Activated naive CD8-positive, alpha-beta T cell treated with anti-CD3 and anti-CD28 coated beads, Interleukin-2, amount 50 U/mL, for 24 hours (primary cell): ENCODE measurements at regions not wholly inside any gene's neighbourhood (a gene's known extent, or its start where the extent isn't known, plus 50 kb on each side); places are given as distances from the start of the nearest gene placed in this dataset.
"Not testable (repeated sequence)": the region's sequence is repeated elsewhere in the genome, so short reads cannot be mapped to it uniquely, and the experiment has no call there.

Experiments
- ATAC-seq: fragments of 150-1000 bp; cut with Tn5 transposase; one replicate; pipeline ENCODE4 v1.10.0; 2021
- DNase-seq: peaks from one replicate; pipeline ENCODE4 v3.0.0; 2021
- H3K27ac Mint-ChIP-seq: one replicate; pipeline ENCODE4 v1.8.0; 2021; ENCODE audit warnings: mild to moderate bottlenecking, mixed read lengths
- H3K27me3 Mint-ChIP-seq: one replicate; pipeline ENCODE4 v1.8.0; 2021; ENCODE audit warnings: mixed read lengths
- H3K36me3 Mint-ChIP-seq: one replicate; pipeline ENCODE4 v1.8.0; 2021; ENCODE audit warnings: low read depth, mixed read lengths
- H3K4me1 Mint-ChIP-seq: one replicate; pipeline ENCODE4 v1.8.0; 2021; ENCODE audit warnings: mixed read lengths
- H3K4me3 Mint-ChIP-seq: one replicate; pipeline ENCODE4 v1.8.0; 2021; ENCODE audit warnings: mild to moderate bottlenecking, moderate library complexity, mixed read lengths
- H3K9me3 Mint-ChIP-seq: one replicate; pipeline ENCODE4 v1.8.0; 2021; ENCODE audit warnings: mixed read lengths

DNA sequence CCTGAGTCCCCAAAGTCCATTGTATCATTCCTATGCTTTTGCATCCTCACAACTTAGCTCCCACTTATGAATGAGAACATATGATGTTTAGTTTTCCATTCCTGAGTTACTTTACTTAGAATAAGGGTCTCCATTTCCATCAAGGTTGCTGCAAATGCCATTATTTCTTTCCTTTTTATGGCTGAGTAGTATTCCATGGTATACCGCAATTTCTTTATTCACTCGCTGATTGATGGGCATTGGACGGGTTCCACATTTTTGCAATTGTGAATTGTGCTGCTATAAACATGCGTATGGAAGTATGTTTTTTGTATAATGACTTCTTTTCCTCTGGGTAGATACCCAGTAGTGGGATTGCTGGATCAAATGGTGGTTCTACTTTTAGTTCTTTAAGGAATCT, 69.7 kb downstream of the RPL22L1 start:
- H3K9me3 Mint-ChIP-seq, DNase-seq, H3K4me1 Mint-ChIP-seq, H3K27ac Mint-ChIP-seq, ATAC-seq, H3K4me3 Mint-ChIP-seq, H3K36me3 Mint-ChIP-seq: not testable (repeated sequence)
- H3K27me3 Mint-ChIP-seq: peaks cover 42% of the 10 kb centered on the region

DNA sequence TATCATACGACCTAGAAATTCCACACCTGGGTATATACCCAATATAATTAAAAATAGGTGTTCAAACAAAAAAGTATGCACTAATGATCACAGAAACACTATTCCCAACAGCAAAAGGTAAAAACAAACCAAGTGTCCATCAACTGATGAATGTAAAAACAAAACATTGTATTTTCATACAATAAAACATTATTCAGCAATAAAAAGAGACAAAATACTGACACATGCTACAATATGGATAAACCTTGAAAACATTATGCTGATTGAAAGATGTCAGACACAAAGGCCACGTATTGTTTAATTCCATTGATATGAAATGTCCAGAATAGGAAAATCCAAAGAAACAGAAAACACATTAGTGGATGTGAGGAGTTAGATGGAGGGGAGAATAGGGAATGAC, 71.0 kb downstream of the RPL22L1 start:
- ATAC-seq: no peak
- peaks cover 33% of the 10 kb centered on the region for H3K27me3 Mint-ChIP-seq

DNA sequence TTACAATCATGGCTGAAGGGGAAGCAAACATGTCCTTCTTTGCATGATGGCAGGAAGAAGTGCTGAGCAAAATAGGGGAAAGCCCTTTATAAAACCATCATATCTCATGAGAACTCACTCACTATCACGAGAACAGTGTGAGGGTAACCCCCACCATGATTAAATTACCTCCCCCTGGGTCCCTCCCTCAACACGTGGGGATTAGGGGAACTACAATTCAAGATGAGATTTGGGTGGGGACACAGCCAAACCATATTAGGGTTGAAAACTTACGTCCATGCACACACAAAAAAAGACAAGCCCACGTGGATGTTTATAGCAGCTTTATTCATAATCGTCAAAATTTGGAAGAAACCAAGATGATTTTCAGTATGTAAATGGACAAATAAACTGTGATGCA, 72.3 kb downstream of the RPL22L1 start:
- H3K27me3 Mint-ChIP-seq: peaks cover 29% of the 10 kb centered on the region
- ATAC-seq (no peak), DNase-seq (no peak)
- no peak overlapping the region for H3K4me3 Mint-ChIP-seq
- H3K36me3 Mint-ChIP-seq: no peaks in the 10 kb centered on the region
- peaks cover 6% of the 10 kb centered on the region for H3K9me3 Mint-ChIP-seq
- no peaks in the 10 kb centered on the region for H3K4me1 Mint-ChIP-seq
- no peak overlapping the region for H3K27ac Mint-ChIP-seq

More for the DNA sequence above, 71.0 kb downstream of the RPL22L1 start:
- Mint-ChIP-seq H3K9me3 (peaks cover 6% of the 10 kb centered on the region), H3K4me1 (no peaks in the 10 kb centered on the region), H3K36me3 (no peaks in the 10 kb centered on the region), H3K4me3 (no peak overlapping the region), H3K27ac (no peak overlapping the region)
- DNase-seq: no peak

DNA sequence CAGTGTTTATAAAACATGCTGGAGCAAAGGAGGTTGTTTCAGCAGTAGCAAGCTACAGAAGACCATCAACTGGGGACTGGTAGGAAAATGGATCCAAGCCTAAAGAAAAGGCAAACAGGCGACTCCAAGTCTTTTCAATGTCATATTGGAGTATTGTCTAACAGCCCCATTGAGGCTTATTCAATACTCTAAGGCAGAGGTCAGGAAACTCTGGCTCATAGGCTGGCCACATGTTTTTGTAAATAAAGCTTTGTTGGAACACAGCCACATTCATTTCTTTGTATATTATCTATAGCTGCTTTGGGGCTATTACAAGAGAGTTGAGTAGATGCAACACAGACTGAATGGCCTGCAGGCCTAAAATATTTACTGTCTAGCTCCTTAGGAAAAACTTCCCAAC, 77.5 kb downstream of the RPL22L1 start:
- no peak for DNase-seq
- ATAC-seq: no peak
- Mint-ChIP-seq H3K27ac (no peak overlapping the region), H3K4me1 (no peaks in the 10 kb centered on the region), H3K27me3 (peaks cover 8% of the 10 kb centered on the region), H3K9me3 (peaks cover 6% of the 10 kb centered on the region), H3K4me3 (no peak overlapping the region), H3K36me3 (no peaks in the 10 kb centered on the region)

DNA sequence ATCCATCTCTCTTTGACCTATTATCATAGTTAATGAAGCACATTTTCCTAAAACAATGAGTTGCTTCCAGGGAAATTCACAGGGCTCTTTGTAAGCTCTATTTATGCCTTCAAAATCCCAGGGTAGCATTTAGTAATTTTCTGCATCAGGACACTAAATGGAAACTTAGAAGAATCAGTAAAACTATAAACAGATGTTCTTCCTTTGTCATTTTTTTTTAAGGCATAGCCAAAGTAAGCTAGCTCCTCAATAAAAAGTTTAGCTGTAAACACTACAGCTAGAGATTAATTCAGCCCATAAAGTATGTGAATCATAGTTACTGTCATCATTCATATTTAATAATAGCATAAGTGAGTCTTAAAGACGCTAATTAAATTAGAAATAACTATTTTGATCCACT, 79.3 kb downstream of the RPL22L1 start:
- Mint-ChIP-seq H3K36me3 (no peaks in the 10 kb centered on the region), H3K27me3 (peaks cover 5% of the 10 kb centered on the region), H3K4me1 (no peaks in the 10 kb centered on the region), H3K4me3 (no peak overlapping the region), H3K27ac (no peak overlapping the region), H3K9me3 (no peaks in the 10 kb centered on the region)
- ATAC-seq (no peak), DNase-seq (no peak)

DNA sequence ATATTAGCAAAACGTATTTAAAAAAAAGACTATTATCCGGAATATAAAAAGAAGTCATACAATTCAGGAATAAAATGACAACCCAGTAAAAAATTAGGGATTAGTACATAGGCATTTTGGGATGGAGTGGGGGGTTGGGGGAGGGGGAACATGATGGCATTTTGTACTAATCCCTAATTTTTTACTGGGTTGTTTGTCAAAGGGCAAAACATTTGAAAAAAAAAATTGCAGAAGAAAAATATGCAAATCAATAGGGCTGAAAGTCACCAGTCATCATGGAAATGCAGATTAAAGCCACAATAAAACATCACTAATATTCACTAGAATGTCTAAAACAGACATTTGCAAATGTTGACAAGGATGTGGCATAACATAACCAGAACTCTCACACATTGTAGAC, 82.5 kb downstream of the RPL22L1 start:
- no peaks in the 10 kb centered on the region for H3K4me1 Mint-ChIP-seq
- H3K9me3 Mint-ChIP-seq: no peaks in the 10 kb centered on the region
- DNase-seq (no peak), ATAC-seq (no peak)
- no peak overlapping the region for H3K4me3 Mint-ChIP-seq
- peaks cover 24% of the 10 kb centered on the region for H3K27me3 Mint-ChIP-seq
- H3K36me3 Mint-ChIP-seq: no peaks in the 10 kb centered on the region
- no peak overlapping the region for H3K27ac Mint-ChIP-seq

DNA sequence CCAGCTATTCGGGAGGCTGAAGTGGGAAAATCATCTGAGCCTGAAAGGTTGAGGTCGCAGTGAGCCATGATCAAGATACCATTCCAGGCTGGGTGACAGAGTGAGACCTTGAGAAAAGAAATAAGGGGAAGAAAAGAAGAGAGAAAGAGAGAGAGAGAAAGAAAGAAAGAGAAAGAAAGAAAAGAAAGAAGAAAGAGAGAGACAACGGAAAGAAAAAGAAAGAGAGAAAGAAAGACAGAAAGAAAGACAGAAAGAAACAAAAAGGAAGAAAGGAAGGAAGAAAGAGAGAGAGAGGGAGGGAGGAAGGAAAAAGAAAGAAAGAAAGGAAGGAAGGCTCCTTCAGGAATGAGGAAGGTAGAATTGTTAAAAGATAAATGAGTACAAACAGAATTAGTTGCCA, 84.5 kb downstream of the RPL22L1 start:
- H3K36me3 Mint-ChIP-seq: no peaks in the 10 kb centered on the region
- H3K4me1 Mint-ChIP-seq: no peaks in the 10 kb centered on the region
- H3K27me3 Mint-ChIP-seq: peaks cover 29% of the 10 kb centered on the region
- H3K9me3 Mint-ChIP-seq: no peaks in the 10 kb centered on the region
- no peak for ATAC-seq
- DNase-seq: no peak
- no peak overlapping the region for H3K4me3 Mint-ChIP-seq
- no peak overlapping the region for H3K27ac Mint-ChIP-seq

DNA sequence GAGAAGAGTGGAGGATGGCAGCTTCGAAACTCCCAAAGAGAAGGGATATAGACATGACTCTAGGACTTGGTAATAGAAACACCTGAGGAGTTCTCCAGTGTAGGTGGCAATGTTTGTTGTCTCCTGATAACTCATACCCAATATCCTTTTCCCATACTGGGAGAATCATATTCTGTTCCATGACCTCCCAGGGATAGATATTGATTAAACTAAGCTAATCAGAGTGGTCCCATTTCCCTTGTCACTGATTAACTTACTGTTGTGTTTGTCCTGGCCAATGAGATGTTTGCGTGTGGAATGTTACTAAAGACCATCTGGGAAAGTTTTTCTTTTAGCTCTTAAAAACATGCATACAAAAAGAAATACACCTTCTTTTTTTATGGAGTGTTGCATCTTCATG, 85.6 kb downstream of the RPL22L1 start:
- H3K4me3 Mint-ChIP-seq: no peak overlapping the region
- H3K27me3 Mint-ChIP-seq: peaks cover 29% of the 10 kb centered on the region
- ATAC-seq: no peak

DNA sequence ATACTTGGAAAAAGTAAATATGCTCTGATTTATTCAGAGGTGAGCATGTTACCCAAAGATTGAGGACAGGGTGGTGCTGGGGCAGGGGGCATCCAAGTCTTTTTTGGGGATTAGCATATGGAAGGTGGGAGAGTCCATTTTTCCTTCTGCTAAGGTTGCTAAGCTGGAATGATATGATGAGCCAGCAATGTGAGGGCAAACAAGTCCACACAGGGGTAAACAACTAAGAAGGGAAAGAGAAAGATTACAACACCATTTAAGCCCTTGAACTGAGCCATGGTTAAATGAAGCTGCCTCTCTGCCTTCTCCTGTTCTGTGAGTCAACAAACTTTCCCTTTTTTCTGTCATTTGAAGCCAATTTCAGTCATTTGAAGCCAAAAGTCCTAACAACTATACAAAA, 89.0 kb downstream of the RPL22L1 start:
- Mint-ChIP-seq H3K27me3 (peaks cover 44% of the 10 kb centered on the region), H3K36me3 (no peaks in the 10 kb centered on the region), H3K9me3 (no peaks in the 10 kb centered on the region), H3K27ac (no peak overlapping the region), H3K4me3 (no peak overlapping the region), H3K4me1 (no peaks in the 10 kb centered on the region)
- no peak for ATAC-seq
- no peak for DNase-seq

More for the DNA sequence above, 85.6 kb downstream of the RPL22L1 start:
- Mint-ChIP-seq H3K36me3 (no peaks in the 10 kb centered on the region), H3K9me3 (no peaks in the 10 kb centered on the region), H3K4me1 (no peaks in the 10 kb centered on the region), H3K27ac (no peak overlapping the region)
- DNase-seq: no peak

DNA sequence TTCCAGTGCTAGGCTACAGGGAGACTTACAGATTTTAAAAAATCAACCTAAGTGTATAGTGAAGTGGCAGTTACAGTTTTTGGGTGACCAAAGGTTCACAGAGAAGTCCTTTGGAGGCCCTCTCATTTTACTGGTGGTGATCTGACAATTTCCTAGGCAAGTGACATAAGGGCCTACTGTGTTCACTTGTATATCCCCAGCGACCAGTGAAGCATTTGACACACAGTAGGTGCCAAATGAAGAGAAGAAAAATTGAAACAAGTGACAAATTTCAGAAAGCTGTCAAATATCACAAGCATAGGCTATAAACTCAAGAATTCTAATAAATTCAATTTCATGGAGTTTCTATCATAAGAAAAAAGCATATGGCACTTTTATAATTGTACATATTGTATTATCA, 89.5 kb downstream of the RPL22L1 start:
- Mint-ChIP-seq H3K4me1 (no peaks in the 10 kb centered on the region), H3K4me3 (no peak overlapping the region), H3K27ac (no peak overlapping the region), H3K9me3 (no peaks in the 10 kb centered on the region), H3K36me3 (no peaks in the 10 kb centered on the region), H3K27me3 (peaks cover 41% of the 10 kb centered on the region)
- no peak for DNase-seq
- ATAC-seq: no peak

DNA sequence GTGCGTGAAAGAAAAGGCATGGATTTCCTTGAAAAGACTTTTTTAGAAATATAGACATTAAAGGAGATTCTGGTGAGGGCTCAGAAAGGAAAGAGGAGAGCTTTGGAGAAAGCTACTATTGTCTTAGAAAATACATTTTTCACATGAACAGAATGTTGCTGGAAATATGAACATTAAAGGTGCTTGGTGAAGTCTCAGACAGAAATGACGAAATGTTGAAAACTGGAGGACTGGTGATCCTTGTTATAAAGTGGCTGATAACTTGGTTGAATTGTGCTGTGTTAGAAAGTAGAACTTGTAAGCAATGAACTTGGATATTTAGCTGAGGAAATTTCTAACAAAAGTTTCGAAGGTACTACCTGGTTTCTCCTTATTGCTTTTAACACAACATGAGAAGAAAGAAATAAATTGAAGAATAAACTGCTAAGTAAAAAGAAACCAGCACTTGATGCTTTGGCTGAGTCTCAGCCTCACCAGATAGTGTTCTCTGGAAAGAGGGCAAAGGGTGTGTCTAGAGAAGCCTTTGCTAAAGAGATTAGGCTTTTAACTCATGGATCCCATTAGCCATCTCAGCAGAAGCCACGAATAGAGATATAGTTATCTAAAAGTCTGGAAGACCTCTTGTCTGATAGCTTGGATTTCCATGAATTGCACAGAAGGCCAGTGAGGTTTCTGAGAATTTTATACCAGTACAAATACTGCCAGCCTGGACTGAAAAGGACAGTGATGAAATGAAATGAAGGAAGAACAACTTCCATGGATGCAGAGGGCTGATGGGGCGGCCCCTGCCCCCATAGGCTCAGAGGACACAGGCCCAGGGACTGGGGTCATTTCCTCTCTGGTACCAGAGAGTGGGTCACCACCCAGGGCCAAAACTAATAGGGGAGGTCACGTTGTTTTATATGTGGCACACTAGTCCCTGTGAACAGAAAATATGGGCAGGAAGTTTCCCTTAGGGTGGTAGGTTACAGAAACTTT, 91.5 kb downstream of the RPL22L1 start:
- DNase-seq: no peak
- no peaks in the 10 kb centered on the region for H3K36me3 Mint-ChIP-seq
- no peak for ATAC-seq
- no peak overlapping the region for H3K4me3 Mint-ChIP-seq
- H3K4me1 Mint-ChIP-seq: no peaks in the 10 kb centered on the region
- no peaks in the 10 kb centered on the region for H3K9me3 Mint-ChIP-seq
- H3K27ac Mint-ChIP-seq: no peak overlapping the region
- H3K27me3 Mint-ChIP-seq: peaks cover 39% of the 10 kb centered on the region

DNA sequence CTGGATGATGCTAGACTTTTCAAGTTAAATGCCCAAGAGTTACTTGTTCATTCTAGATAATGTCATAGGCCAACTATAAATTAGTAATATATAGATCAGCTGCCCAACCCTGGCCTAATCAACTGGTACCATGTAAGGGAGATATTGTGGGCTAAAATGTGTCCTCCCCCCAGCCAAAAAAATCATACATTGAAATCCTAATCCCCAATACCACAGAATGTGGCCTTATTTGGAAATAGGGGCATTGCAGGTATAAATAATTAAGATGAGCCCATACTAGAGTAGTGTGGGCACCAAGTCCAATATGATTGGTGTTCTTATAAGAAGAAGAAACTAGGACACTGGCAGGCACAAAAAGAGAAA, 92.5 kb downstream of the RPL22L1 start:
- peaks cover 29% of the 10 kb centered on the region for H3K27me3 Mint-ChIP-seq
- no peaks in the 10 kb centered on the region for H3K4me1 Mint-ChIP-seq
- H3K36me3 Mint-ChIP-seq: no peaks in the 10 kb centered on the region
- no peak overlapping the region for H3K4me3 Mint-ChIP-seq
- DNase-seq (no peak), ATAC-seq (no peak)
- no peak overlapping the region for H3K27ac Mint-ChIP-seq
- H3K9me3 Mint-ChIP-seq: no peaks in the 10 kb centered on the region

DNA sequence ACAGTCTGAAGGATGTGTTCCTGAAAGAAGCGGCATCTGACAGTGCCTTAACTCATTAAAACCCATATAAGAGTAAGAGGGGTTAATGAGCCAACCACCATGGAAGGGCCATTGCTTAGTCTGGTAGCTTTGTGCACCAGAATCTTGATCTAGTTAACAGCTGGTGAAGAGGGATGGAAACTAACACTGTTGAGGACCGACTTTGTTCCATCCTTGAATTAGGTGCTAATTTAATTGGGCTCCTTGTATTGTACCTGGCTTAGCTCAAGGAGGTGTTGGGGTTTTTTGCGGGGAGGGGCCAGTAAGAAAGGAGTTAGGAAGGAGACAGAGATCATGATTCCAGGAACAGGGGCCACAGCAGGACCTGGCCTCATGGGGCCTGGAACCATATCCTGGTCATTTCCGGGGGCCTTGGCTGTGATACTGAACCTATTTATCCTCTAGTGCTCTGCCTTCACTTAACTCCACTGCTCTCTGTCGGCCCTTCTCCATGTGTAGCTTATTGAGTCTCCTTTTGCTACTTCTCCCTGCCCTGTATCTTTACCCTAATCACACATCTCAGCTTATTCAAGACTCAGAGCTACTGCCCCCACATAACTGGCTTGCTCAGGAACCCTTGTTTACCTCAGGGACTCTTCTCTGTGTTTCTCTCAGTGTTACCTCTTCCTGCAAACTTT, 93.0 kb downstream of the RPL22L1 start:
- ATAC-seq (no peak), DNase-seq (no peak)
- Mint-ChIP-seq H3K36me3 (no peaks in the 10 kb centered on the region), H3K27ac (no peak overlapping the region), H3K4me3 (no peak overlapping the region), H3K9me3 (no peaks in the 10 kb centered on the region), H3K4me1 (no peaks in the 10 kb centered on the region), H3K27me3 (peaks cover 25% of the 10 kb centered on the region)

DNA sequence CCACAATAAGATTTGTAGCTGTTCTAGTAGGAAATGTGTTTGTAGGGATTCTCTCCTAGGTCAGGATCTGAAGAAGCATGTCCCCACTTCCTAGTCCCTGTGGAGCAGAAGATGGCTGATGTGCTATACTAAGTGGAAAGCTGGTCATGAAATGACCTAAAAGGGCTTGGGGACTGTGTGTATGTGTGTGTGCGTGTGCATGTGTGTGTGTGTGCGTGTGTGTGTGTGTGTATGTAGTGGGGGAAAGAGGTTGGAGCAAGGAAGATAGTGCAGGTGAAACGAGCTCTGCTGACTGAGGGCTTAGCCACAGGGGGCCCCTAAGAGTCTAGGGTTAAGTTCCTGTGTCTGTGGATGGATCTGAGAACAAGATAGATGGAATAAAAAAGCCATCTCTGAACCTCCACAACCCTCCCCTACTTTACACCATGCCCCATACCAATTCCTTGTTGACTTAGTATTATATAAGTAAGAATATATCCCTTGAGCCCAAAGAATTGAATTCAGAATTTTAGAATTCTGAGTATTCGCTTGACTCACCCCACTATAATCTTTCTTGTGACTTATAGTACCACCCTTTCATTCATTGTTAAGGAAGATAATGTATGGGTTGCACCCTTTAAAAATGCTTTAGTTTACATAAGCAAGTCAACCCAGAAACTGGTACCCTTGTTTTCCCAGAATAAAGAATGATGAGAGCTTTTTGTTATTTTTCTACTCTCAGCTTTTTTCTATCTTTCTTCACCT, 96.1 kb downstream of the RPL22L1 start:
- no peak for ATAC-seq
- no peak for DNase-seq
- Mint-ChIP-seq H3K4me3 (no peak overlapping the region), H3K4me1 (no peaks in the 10 kb centered on the region), H3K27ac (no peak overlapping the region), H3K36me3 (no peaks in the 10 kb centered on the region), H3K27me3 (peaks cover 25% of the 10 kb centered on the region), H3K9me3 (no peaks in the 10 kb centered on the region)

DNA sequence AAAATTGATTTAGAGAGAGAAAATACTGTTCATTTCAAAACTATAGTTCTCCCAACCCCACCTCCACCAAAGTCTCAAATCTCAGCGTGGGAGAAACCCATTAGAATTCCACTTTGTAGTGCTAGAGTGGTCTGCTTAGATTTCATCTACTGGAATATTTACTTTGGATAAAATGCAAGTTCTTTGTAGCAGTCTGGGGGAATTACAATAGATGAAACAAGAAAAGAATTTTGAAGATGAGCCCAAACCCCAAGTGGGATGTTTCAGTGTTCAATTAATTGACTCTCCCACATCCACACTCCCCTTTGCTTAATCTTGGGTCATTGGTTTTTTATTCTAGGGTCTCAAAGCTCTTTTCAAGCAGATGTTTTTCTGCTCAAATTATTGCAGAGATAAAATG, 97.8 kb downstream of the RPL22L1 start:
- Mint-ChIP-seq H3K4me3 (no peak overlapping the region), H3K27ac (no peak overlapping the region), H3K4me1 (no peaks in the 10 kb centered on the region), H3K9me3 (no peaks in the 10 kb centered on the region), H3K27me3 (peaks cover 20% of the 10 kb centered on the region), H3K36me3 (no peaks in the 10 kb centered on the region)
- ATAC-seq: no peak
- no peak for DNase-seq
